ENCODE measurements at regions not wholly inside any gene's neighbourhood (a gene's known extent, or its start where the extent isn't known, plus 50 kb on each side); places are given as distances from the start of the nearest gene placed in this dataset.

DNA sequence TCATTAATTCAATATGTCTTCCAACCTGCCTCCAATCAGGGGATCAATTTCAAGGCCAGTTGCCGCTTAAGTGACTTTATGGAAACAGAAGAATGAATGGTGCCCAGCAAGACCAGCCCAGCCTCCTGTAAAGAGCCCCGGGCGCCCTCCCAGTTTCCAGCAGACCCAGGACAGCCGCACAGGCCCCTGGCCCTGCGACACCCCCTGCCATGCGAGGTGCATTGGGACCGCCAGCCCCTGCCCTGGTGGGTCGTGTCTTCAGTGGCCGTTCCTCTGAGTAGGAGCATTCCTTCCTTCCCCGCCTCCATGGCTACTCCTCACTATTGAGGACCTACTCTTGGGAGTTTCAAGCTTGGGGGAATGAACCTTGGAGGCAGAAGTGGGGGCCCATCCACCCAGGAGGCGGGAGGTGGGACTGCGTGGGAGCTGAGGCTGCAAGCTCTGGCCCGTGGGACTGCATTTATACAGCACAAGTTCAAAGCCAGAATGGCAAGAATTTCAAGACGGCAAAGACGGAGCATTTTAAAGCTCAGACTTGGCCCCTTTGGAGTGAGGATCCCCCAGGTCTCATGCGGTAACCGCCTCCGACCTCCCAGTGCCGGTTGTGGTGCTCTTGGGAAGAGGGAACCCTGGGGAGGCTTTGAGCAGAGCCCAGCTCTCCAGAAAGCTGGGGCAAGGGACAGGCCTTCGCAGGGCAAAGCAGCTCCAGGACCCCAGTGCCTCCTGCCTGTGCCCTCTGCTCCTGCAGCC, 73.1 kb upstream of the ACTRT2 start:
- H3K4me3 ChIP-seq, result no peak overlapping the region
- no peak overlapping the region for H3K27ac ChIP-seq
- H3K36me3 ChIP-seq, result no peaks in the 10 kb centered on the region
- H3K4me1 ChIP-seq (ENCODE audit: low read depth), result no peaks in the 10 kb centered on the region
- TF ChIP-seq CTCF (IDR thresholded peaks at IDR 0.05; ENCODE audit: low read depth, low read length), result no peak
- no peaks in the 10 kb centered on the region for H3K9me3 ChIP-seq (ENCODE audit: low read depth)
- no peaks in the 10 kb centered on the region for H3K27me3 ChIP-seq
- no peak for DNase-seq (ENCODE audit: low read depth in 1 of 2, low spot score in 1 of 2)

DNA sequence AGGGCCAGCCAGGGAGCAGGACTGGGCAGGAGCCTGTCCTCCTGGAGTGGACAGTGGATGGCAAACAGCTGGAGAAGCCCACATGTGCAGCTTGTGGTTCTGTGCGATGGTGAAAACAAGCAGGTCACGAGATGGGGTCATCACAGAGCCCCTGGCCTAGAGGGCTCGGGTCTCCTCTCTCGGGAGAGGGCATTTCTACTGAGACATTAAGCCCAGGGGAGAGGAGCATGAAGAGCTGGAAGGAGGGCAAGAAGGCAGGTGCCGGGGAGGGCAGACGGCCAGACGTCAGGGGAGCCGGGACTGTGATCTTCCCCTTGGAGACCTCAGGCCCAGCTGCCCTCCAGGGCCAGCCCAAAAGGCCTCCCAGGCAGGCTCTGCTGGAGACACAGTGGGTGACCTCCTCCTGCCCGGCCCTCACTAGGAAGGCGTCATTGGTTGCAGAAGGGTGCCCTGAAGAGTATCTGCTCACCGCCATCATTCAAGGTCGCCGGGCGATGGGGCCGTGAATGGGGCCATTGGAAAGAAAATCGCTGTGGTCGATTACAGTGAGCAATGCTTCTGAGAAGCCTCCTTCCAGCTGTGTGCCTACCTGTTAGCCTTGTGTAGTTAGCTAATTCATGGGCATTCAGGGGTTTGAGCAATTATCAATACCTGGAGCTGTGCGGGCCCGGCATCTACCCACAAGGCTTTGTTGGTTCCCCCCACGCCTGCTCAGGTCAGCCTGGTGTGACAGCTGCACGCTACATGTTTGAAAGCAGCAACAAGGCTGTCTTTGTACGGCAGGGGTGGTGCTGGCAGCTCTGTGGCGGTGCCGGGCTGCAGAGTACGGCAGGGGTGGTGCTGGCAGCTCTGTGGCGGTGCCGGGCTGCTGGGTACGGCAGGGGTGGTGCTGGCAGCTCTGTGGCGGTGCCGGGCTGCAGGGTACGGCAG, 72.3 kb upstream of the ACTRT2 start:
- Histone ChIP-seq H3K9me3 (ENCODE audit: low read depth) (no peaks in the 10 kb centered on the region), H3K36me3 (no peaks in the 10 kb centered on the region), H3K27ac (no peak overlapping the region), H3K4me1 (ENCODE audit: low read depth) (no peaks in the 10 kb centered on the region), H3K4me3 (no peak overlapping the region), H3K27me3 (no peaks in the 10 kb centered on the region)
- DNase-seq (ENCODE audit: low read depth in 1 of 2, low spot score in 1 of 2), result no peak
- no peak for TF ChIP-seq CTCF (IDR thresholded peaks at IDR 0.05; ENCODE audit: low read depth, low read length)

DNA sequence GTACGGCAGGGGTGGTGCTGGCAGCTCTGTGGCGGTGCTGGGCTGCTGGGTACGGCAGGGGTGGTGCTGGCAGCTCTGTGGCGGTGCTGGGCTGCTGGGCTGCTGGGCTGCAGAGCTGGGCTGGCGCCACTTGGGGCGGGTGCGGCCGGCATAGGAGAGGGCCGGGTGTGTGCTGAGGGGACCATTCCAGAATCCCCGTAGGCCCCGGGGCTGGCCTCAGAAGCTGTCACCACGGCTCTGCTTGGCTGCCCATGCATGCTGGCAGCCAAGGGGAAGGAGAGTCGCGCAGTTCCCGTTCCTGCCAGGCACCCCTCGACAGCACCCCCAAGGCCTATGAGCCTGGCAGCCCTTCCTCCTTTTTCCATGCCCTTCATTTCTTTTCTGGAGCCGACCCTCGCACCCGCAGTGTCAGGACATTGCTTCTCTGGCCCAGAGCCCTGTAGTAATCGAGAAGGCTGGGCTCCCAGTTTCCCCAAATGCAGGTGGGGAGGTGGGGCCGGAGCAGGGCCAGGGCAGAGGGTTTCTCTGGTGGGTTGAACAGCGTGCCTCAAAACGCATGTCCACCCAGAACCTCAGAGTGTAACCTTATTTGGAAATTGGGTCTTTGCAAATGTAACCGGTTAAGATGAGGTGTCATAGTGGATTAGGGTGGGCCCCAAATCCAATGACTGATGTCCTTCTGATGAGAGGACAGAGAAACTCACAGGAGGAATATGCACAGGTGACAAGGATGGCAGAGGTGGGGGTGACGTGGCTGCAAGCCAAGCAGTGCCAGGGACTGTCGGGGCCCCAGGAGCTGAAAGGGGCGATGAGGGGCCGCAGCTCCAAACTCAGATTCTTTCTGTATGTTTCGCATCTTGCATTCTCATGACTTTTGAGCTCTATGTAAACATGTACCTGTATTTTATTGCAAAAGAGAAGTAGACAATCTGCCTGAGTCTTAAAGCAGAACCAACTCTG, 71.0 kb upstream of the ACTRT2 start:
- Histone ChIP-seq H3K27ac (no peak overlapping the region), H3K27me3 (no peaks in the 10 kb centered on the region), H3K4me3 (no peak overlapping the region), H3K36me3 (no peaks in the 10 kb centered on the region), H3K9me3 (ENCODE audit: low read depth) (no peaks in the 10 kb centered on the region), H3K4me1 (ENCODE audit: low read depth) (no peaks in the 10 kb centered on the region)
- no peak for TF ChIP-seq CTCF (IDR thresholded peaks at IDR 0.05; ENCODE audit: low read depth, low read length)
- DNase-seq (ENCODE audit: low read depth in 1 of 2, low spot score in 1 of 2), result no peak

DNA sequence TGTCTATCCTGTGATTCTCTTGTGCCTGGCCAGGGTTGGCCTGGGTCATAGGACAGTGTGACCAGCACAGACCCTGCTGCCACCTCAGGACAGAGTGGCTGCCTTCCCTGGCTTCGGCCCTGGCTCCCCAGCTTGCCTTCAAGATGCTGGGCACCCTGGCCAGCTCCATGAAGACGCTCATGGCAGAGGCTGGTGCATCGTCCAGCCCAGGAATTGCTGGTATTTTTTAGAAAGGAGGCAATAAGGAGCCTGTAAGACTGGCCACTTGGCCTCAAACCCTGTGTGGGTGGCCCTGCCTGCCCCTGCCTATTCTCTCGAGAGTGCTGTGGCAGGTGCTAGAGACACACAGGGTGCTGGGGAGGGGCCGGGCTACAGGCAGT, 70.4 kb upstream of the ACTRT2 start:
- TF ChIP-seq CTCF (IDR thresholded peaks at IDR 0.05; ENCODE audit: low read depth, low read length), result no peak
- Histone ChIP-seq H3K27me3 (no peaks in the 10 kb centered on the region), H3K4me1 (ENCODE audit: low read depth) (no peaks in the 10 kb centered on the region), H3K27ac (no peak overlapping the region), H3K9me3 (ENCODE audit: low read depth) (no peaks in the 10 kb centered on the region), H3K36me3 (no peaks in the 10 kb centered on the region), H3K4me3 (no peak overlapping the region)
- no peak for DNase-seq (ENCODE audit: low read depth in 1 of 2, low spot score in 1 of 2)

GRCh38 chr1:2951856-2952255, 69.4 kb upstream of the ACTRT2 start:
- Histone ChIP-seq H3K27ac (no peak overlapping the region), H3K36me3 (no peaks in the 10 kb centered on the region), H3K27me3 (no peaks in the 10 kb centered on the region), H3K9me3 (ENCODE audit: low read depth) (no peaks in the 10 kb centered on the region), H3K4me3 (no peak overlapping the region), H3K4me1 (ENCODE audit: low read depth) (no peaks in the 10 kb centered on the region)
- no peak for DNase-seq (ENCODE audit: low read depth in 1 of 2, low spot score in 1 of 2)
- no peak for TF ChIP-seq CTCF (IDR thresholded peaks at IDR 0.05; ENCODE audit: low read depth, low read length)
